GM12878 (cell line): ENCODE measurements at regions not wholly inside any gene's neighbourhood (a gene's known extent, or its start where the extent isn't known, plus 50 kb on each side); places are given as distances from the start of the nearest gene placed in this dataset.

Source experiments
- EP300 ChIP-seq, 2 experiments: fragments of 150-350 bp in 1 of 2; IDR thresholded peaks; 2 replicates each; pipeline ENCODE4 v1.6.1; 2011 to 2012; ENCODE audit warnings: low read depth in 2 of 2, low read length in 2 of 2, borderline replicate concordance in 1 of 2, improper control_type of control experiment in 1 of 2, inconsistent platforms in 1 of 2; ENCODE audit not compliant: control insufficient read depth in 1 of 2
- GABPA ChIP-seq: IDR thresholded peaks from 2 replicates; pipeline ENCODE4 v1.6.1; 2014; ENCODE audit warnings: antibody characterized with exemption, low read depth, mild to moderate bottlenecking, inconsistent platforms
- MAX ChIP-seq: IDR thresholded peaks from 2 replicates; pipeline ENCODE4 v1.6.1; 2012; ENCODE audit warnings: low read depth, low read length, improper control_type of control experiment
- POLR2A ChIP-seq: IDR thresholded peaks from 2 replicates; pipeline ENCODE4 v1.6.1; 2011; ENCODE audit warnings: low read depth, mild to moderate bottlenecking, low read length

DNA sequence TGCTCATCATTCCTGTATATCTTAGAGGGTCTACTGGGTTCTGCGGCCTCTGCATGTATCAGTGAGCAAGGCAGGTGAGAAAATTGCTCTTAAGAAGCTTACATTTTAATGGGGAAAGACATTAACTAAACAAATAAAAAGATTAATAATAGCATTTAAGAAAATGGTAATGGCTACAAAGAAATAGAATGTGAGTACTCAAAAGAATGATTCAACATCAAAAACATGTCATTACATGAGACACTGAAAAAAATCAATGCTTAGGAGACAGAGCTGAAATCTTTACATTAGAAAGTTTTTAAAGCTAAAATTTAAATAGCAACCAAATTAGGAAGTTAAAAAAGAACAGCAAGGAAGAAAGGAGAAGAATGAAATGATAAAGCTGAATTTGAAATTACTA, 146.9 kb upstream of the PHACTR1 start:
- TF ChIP-seq POLR2A (no peak), MAX (no peak), EP300 (IDR thresholded peaks at IDR 0.05; ENCODE audit: borderline replicate concordance in 1 of 2, control insufficient read depth in 1 of 2, low read depth in 2 of 2, low read length in 2 of 2) (no peak), GABPA (no peak)
